Islet of Langerhans (tissue), 1 donor: ENCODE measurements at regions not wholly inside any gene's neighbourhood (a gene's known extent, or its start where the extent isn't known, plus 50 kb on each side); places are given as distances from the start of the nearest gene placed in this dataset.

Experiments
- FAIRE-seq: peaks from one replicate; lab custom pipeline; 2011; peaks lifted over from hg19 to GRCh38; lab: Jason Lieb, UNC

GRCh38 chr12:60345442-60345841 is 749.6 kb downstream of the SLC16A7 start:
- no peak for FAIRE-seq

DNA sequence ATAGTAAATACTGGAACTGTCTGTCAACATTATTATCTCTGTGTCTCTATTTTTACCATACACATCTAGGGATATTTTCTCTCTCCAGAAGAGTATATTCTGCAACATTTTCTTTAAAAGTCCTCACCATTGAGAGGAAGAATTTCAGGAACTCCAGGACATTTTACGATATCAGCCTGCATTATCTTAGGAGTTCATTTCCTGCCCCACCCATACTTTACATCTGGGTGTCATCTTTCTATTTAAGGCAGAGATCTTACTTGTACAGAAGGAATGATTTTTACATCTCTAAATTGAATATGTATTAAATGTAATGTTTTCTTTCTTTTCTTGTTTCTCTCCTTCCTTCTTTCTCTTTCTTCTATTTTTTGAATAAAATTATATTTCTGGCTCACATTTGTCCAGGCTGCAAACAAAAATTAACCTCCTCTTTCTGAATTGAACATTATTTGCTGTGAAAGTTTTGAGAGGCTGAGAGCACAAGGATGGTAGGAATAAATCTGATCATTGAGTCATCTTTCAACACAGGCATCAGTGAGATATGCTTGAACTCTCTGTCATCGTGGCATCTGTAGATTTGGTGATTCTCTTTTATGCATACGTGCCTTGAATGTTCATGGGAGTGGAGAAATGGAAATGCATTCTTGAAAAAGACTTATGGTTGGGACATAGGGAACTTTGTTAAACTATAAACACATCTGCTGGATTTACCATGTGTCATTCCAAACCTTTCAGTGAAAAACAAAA is 753.6 kb downstream of the SLC16A7 start:
- FAIRE-seq: no peak

GRCh38 chr12:60387356-60387755 is 791.5 kb downstream of the SLC16A7 start:
- FAIRE-seq: no peak

DNA sequence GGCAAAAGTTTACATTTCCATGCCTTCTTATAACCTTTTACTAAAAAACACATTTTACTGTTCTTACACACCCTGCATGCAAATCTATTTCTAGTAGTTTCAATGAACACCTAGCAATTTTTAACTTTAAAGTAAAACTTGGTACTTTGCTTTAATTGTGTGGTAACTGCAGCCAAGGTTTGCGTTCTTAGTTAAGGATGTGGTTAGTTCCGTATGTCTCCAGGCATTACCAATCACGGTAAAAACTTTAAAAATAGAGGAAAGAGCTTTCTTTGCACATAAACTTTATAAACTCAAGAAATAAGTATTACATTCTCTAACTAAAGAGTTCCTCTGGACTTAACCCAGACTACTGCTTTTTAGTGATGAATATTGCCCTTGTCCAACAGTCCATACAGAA is 795.2 kb downstream of the SLC16A7 start:
- no peak for FAIRE-seq

DNA sequence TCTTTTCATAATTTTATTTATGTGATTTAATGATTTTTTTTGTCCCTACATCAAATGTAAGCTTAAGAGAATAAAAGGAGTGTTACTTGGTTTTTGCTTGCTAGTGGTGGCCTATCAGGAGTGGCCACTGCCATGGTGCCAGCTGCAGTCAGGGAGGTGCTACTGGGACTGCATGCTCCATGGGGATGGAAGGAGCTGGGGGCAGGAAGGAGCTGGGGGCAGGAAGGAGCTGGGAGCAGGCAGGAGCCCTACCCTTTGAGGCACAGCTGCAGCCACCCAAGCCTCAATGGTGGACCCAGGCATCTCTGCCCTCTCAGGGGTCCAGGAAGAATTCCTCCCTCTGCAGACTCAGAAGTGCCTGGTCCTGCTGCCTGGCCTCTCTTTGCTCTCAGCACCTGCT is 796.0 kb downstream of the SLC16A7 start:
- FAIRE-seq: no peak

- FAIRE-seq: no peak
These were observed 797.3 kb downstream of the SLC16A7 start for GRCh38 chr12:60393093-60393492.

- FAIRE-seq: no peak
These were observed 798.8 kb downstream of the SLC16A7 start for GRCh38 chr12:60394665-60395064.

GRCh38 chr12:60398547-60398946 is 802.7 kb downstream of the SLC16A7 start:
- no peak for FAIRE-seq

DNA sequence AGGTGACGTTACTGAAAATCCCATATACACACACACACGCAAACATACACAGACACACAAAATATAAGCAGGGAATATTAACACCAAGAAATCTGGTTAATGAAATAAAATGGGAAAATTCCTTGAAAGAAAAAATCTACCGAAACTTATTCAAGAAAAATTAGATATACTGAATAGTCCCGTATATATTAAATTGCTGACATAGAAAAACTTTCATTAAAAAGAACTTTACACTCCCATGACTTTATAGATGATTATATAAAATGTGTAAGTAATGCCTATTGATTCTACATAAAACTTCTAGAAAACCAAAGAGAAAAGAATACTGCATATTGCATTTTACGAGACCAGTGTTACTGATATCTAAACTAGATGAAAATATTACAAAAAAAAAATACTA is 803.2 kb downstream of the SLC16A7 start:
- no peak for FAIRE-seq

DNA sequence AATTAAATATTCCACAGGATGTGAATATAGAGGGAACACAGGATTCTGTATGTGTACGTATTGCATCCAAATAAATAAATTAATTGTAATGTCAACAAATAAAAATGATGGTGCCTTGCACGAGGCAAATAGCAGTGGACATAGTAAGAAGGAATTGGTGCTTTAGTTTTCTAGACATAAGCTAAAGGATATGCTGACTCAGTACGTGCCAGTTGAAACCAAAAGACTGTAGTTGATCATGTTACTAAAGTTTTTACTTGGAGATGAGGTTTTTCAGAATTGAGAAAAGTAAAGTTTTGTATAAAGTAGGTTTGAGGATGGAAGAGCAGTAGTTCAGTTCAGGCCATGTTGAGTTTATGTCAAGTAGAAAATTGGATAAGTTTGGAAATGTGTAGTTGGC is 807.2 kb downstream of the SLC16A7 start:
- no peak for FAIRE-seq

- FAIRE-seq: no peak
These were observed 819.5 kb downstream of the SLC16A7 start for GRCh38 chr12:60415351-60415750.

GRCh38 chr12:60419986-60420385 is 824.2 kb downstream of the SLC16A7 start:
- FAIRE-seq: no peak

- no peak for FAIRE-seq
These were observed 825.9 kb downstream of the SLC16A7 start for GRCh38 chr12:60421741-60422140.

DNA sequence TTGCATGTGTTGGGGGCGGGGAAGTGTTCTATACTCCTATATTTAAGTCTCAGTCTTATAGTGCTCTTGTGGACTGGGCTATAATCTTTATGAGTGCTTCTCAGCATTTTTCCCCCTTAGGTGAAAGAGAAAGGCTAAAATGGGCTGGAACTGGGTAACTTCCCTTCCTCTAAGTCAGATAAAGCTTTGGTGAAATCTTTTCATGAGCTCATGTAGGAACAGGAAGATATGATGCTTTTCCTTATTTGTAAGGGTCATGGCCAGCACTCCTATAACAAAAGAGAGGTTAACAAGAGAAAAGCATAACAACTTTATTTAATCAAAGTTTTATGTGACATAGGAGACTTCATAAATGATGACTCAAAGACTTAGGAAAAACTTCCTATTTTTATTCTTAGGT is 841.5 kb downstream of the SLC16A7 start:
- no peak for FAIRE-seq

- FAIRE-seq: no peak
These were observed 845.7 kb downstream of the SLC16A7 start for GRCh38 chr12:60441577-60441976.

GRCh38 chr12:60451457-60451856 is 855.6 kb downstream of the SLC16A7 start:
- no peak for FAIRE-seq

- FAIRE-seq: no peak
These were observed 869.2 kb downstream of the SLC16A7 start for GRCh38 chr12:60465060-60465459.

GRCh38 chr12:60468546-60468945 is 872.7 kb downstream of the SLC16A7 start:
- no peak for FAIRE-seq

- FAIRE-seq: no peak
These were observed 880.0 kb downstream of the SLC16A7 start for GRCh38 chr12:60475825-60476224.

DNA sequence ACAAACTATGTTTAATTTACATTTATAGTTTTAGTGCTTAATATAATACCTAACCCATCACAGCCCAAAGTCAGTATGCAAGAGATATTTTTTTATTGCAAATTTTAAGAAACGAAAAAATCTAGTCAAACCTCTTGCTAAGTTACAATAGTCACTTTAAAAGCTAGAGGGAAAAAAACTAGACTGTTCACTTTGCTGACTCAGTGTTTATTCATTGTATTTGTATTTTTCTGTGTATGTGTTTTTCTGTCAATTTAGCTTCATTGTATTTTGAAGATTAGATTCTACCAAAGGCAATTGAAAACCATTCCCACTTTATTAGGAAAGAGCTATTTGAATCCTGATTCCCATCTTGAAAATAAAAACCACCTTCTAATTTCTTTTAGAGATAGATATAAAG is 891.5 kb downstream of the SLC16A7 start:
- FAIRE-seq: no peak

DNA sequence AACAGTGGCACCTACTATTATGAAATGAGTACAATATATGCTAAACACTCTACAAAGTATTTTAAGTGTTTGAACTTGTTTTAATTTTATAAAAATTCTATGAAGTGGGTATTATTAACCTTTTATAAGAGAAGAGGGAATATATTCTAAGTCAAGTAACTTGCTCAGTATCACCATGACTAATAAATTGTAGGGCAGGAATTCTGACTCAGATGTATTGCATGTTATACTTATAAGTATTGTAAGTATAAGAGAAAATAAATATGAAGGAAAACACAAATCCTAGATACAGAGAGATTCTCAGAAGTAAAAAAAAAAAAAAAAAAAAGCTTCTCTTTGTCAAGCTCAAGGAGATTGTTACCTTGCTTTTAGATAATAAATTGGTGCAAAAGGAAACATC is 893.2 kb downstream of the SLC16A7 start:
- FAIRE-seq: no peak

- FAIRE-seq: no peak
These were observed 898.4 kb downstream of the SLC16A7 start for GRCh38 chr12:60494244-60494643.

DNA sequence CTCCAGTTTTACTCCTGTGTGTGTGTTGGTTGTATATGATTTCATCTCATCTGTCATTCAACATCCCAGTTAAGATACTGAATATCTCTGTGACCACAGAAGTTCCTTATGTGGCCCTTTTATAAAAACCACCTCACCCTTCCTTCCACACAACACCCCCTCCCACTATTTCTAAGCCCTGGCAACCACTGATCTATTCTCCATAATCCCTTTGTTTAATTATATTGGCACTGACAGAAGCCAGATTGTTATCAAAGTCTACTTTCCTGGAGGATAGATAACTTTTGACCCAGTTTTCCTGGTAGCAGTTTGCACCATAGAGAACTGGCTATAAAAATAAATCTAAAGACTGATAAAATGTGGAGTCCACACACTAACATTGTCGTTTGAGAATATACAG is 902.8 kb downstream of the SLC16A7 start:
- FAIRE-seq: no peak

DNA sequence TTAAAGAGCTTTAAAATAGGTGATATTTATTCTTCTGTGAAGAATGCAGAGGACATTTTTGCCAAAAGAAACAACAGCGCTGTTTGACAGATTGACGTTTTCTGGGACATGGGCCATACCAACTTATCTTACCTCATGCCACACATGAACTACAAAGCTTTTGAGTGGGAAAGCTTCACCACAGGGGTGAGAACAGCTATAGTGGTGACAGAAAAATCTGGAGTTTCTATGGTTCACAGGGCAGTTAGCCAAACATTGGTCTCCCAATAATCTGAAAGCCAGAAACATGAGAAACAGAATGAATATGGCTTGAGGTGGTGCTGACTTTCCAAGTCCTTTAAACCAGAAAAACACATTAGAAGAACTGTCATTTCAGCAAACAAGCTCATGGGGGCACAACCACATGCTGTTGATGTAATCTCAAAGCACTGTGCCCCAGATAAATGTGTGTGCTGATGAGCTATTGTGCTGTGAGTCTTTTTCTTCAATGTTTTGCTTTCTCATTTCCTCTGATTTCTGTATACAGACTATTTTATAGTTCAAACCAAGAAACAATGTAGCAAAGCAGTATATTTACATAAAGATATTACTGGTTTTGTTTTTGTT is 905.4 kb downstream of the SLC16A7 start:
- no peak for FAIRE-seq
